CD4-positive, alpha-beta T cell treated with Interleukin-15 for 4 hours (primary cell): ENCODE measurements at regions not wholly inside any gene's neighbourhood (a gene's known extent, or its start where the extent isn't known, plus 50 kb on each side); places are given as distances from the start of the nearest gene placed in this dataset.
"Not testable (repeated sequence)": the region's sequence is repeated elsewhere in the genome, so short reads cannot be mapped to it uniquely, and the experiment has no call there.

ENCODE experiments used
- DNase-seq: peaks from one replicate; pipeline ENCODE4 v3.0.0-alpha.2; 2020; ENCODE audit warnings: low spot score

DNA sequence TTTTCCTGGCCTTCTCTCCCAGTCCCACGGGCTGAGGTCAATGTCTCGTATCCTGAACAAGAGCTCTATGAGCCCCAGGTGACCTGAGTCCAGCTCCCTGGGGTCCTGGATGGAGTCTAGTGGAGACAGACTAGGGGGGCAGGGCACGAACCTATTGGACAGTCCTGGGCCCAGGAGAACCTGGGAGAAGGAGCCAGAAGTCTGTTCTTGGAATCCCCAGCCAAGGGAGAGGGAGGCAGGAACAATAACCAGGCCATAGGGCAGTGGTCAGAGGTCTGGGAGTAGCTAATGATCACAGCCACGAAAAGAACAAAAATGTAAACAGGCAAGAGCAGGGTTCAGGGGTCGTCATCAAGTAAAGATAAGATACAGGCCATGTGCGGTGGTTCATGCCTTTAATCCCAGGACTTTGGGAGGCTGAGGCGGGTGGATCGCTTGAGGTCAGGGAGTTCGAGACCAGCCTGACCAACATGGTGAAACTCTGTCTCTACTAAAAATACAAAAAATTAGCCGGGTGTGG is 60.8 kb downstream of the COPRS start:
- no peak for DNase-seq

GRCh38 chr17:31795941-31796340 is 63.1 kb downstream of the COPRS start:
- not testable (repeated sequence) for DNase-seq

DNA sequence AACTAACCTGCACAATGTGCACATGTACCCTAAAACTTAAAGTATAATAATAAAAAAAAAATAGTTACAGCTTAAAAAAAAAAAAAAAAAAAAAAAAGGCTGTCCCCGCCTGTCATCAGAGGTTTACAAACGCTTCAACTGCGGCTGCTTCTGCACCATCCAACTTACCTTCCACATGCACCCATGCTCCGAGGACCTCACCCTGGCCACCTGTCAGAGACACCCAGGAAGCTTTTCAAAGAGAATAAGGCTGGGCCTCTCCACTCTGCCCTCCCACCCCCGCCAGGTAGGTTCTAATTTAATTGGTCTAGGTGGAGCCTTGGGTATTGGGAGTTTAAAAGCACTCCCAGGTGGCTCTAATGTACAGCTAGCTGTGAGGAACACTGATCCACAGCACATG is 64.9 kb downstream of the COPRS start:
- DNase-seq, result no peak

- not testable (repeated sequence) for DNase-seq
Observed at GRCh38 chr17:31793634-31794033, 65.4 kb downstream of the COPRS start.

DNA sequence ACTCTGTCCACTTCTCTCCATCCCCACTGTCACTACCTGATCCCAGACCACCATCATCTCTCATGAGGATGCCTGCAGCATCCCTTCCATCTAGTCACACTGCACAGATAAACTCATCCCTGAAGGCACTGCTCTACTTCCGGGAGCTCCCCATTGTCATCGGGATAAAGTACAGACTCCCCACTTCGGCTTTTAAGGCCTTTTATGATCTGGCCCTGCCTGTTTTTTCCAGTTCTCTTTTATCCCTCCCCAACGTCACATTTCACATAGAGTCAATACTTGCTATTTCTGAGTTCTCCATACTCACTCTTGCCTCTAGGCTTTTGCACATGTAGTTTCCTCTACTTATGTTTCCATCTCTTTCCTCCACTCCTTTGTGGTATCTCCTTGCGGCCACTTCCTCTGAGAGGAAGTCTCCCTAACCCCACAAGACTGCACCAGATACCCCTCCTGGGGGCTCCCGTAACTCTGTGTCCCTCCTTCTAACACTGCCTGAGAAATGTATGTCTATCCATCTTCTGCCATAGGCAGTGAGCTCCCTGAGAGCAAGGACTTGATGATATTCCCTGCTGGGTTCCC is 66.9 kb downstream of the COPRS start:
- no peak for DNase-seq

DNA sequence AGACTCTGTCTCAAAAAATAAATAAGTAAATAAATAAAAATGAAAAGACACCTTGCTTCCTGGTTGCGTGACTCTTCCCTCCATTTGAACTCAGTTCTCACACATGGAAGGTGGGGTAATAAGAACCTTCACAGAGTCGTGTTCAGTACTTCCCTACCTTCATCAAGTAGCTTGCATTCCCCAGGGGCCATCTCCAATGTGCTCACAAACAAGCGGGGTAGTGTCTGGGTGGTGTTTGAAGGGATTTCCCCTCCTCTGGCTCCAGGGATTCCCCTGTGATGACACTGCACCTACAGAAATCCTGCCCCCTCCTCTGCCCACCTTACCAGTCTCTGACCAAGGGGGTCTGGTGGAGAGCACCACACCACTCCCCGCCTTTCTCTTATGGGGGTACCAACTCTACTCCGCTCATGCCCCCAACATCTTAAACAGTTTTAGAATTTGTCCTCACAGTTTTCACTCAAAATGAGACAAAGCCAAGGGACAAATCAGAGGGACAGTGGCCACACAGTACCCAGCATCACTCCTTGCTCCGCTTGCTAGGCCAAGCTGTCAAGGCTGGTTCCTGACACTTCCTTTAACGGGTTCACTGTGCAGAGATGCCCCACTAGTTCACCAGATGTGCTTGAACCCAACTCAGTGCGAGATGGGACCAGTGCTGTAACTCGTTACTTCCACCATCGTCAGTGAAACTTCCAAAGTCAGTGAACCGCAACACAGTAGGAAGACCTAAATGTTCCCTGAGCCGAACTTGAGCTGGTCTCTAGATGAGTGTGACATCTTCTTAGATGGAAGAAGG is 69.1 kb downstream of the COPRS start:
- no peak for DNase-seq

DNA sequence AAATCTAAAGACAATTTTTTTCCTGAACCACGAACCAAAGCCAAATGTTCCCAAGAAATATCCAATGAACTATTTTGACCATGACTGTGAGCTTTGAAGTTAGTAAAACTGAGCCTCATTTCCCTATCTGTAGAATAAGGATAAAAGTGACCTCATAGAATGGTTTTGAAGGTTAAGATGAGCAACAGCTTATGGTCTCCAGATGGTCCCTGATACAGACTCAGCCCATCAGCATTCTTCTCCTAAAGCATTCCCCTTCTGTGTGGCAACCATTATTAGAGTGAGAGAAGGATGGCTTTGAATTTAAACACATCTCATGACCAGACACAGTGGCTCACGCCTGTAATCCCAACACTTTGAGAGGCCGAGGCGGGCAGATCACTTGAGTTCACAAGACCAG is 70.1 kb downstream of the COPRS start:
- DNase-seq, result no peak

- no peak for DNase-seq
Observed at GRCh38 chr17:31788571-31788946, 70.5 kb downstream of the COPRS start.

DNA sequence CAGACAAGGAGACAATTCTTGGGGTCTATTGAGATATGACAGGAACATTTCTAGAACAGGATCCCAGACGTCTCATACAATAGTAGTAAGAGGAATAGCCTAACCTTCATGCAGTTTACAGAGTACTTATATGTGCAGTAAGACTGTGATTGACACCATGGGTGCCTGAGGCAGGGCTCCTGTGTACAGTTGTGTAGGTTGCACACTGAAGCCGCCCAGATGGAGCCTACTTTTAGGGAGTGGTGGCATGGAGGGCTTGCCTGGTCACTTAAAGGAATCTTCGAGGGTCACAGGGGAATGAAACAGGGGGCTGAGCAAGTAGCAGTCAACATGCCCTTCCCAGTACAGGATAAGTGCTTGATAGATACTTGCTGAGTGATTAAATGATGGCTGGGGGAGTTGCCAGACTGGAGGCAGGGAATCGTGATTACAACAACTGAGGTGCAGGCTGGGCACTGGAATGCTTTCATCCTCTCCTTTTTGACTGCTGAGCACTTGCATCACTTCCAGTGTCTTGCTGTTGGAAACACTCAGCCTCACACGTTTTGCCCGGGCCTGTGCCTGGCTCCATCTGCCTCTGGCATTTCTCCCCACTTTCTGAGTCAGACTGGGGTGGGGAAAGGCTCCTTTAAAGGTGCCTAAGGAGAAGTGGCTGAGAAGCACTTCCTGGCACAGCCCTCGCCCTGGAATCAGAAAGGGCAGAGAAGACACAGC is 71.0 kb downstream of the COPRS start:
- no peak for DNase-seq

DNA sequence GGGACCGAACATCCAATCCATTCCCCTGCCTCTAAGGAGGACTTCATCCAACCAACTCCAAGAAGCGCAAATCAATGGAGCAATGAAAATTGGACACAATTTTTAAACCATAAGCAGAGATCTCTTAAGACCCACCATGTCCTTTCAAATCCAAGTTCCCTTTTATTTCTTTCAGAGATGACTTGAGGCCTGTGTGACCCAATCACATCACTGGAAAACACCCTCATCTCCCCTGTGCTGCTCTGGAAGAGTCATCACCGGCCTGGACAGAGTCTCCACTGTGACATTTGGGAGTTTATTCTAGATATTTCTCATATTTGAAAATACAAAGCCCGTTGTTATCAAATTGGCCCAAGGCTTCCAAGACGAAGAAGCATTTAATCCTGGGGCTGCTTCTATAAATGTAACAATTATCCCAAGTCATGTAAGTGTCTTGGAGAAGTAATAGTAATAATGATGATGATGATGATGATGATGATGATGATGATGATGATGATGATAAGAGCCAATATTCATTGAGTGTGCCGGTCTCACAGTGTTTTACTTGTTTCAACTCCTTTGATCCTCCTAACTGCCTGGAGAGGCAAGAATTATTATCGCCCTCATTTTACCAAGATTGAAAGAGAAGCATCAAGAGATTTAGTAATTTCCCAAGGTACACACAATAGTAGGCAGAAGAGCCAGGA is 72.1 kb downstream of the COPRS start:
- DNase-seq, result no peak

DNA sequence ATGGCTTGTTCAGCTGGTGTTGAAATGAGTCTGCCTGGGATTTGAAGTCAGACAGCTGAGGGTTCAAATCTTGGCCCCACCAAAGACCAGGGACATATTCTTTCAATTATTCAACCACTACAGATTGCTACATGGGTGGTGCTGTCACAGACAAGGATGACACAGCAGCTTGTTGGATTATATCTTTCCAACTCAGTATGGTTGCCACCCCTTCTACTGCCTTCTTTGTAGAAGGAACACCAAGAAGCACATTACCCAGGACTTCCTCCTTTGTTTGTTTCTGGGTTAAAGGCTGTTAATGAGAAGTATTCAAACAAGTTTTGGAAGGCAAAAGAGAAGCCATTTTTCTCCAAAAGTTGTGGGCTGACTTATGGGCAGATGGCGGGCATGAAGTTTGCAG is 78.6 kb downstream of the COPRS start:
- no peak for DNase-seq

GRCh38 chr17:31778523-31778922 is 80.5 kb downstream of the COPRS start:
- no peak for DNase-seq

DNA sequence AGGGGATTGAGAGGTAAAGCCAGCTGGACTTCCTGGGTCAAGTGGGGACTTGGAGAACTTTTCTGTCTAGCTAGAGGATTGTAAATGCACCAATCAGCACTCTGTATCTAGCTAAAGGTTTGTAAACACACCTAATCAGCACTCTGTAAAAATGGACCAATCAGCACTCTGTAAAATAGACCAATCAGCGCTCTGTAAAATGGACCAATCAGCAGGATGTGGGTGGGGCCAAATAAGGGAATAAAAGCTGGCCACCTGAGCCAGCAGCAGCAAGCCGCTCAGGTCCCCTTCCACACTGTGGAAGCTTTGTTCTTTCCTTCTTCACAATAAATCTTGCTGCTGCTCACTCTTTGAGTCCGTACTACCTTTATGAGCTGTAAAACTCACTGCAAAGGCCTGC is 87.7 kb downstream of the COPRS start:
- DNase-seq, result not testable (repeated sequence)

DNA sequence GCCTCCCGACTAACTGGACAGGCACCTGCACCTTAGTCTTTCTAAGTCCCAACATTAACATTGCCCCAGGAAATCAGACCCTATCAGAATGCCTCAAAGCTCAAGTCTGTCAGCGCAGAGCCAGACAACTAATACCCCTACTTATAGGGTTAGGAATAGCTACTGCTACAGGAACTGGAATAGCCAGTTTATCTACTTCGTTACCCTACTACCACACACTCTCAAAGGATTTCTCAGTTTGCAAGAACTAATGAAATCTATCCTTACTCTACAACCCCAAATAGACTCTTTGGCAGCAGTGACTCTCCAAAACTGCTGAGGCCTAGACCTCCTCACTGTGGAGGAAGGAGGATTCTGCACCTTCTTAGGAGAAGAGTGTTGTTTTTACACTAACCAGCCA is 88.5 kb downstream of the COPRS start:
- DNase-seq, result not testable (repeated sequence)

- DNase-seq, result not testable (repeated sequence)
Observed at GRCh38 chr17:31761836-31762510, 97.1 kb downstream of the COPRS start.

- no peak for DNase-seq
Observed at GRCh38 chr17:31758646-31759045, 100.4 kb downstream of the COPRS start.

- no peak for DNase-seq
Observed at GRCh38 chr17:31757097-31757496, 101.9 kb downstream of the COPRS start.

GRCh38 chr17:31754239-31754945 is 104.7 kb downstream of the COPRS start:
- DNase-seq, result no peak

DNA sequence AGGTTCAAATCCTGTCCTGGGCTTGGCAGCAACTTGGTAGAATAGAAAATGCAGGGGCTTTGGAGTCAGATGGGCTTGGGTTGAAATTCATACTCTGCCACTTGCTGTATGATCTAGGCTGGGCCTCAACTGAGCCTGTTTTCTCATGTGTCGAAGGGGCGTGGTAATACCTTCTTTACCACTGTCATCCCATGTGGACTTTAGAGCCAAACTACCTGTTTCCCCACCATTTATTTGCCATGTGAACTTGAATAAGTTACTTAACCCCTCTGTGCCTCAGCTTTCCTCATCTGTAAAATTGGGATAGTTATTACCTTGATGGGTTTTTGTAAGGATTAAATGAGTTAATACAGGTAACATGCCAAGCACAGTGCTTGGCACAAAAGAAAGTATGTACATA is 106.0 kb downstream of the COPRS start:
- DNase-seq, result no peak

DNA sequence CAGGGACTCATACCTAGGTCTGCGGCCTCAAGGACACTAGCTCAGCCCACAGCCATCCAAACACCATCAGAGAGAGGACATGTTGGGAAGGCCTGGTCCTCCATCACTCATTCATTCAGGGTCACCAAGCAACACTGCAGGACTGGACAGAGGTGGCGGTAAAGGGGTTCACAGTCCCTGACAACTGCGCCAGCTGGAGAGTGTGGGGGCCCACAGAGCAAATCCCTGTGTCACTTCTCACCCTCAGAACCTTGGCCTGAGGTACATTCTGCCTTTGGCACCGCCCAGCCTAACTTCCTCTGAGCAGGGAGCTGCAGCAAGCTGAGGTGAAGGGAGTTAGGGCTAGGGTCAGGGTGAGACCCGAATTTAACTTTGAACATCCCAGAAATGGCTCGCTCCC is 106.5 kb downstream of the COPRS start:
- DNase-seq, result no peak

DNA sequence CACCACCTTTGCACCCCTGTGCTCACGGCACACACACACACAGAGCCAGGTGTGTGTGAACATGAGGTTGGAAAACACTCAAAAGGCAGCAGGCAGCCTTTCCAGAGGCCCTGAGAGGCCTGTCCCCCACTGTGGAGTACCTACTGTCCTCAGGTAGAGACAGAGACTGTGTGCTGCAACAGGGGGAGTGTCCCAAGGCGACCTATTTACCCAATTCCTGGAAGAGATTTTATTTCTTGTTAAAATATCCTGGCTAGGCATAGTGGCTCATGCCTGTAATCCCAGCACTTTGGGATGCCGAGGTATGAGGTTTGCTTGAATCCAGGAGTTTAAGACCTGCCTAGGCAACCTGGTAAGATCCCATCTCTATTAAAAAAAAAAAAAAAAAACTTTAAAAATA is 108.5 kb downstream of the COPRS start:
- no peak for DNase-seq
